ENCODE measurements at regions not wholly inside any gene's neighbourhood (a gene's known extent, or its start where the extent isn't known, plus 50 kb on each side); places are given as distances from the start of the nearest gene placed in this dataset.

DNA sequence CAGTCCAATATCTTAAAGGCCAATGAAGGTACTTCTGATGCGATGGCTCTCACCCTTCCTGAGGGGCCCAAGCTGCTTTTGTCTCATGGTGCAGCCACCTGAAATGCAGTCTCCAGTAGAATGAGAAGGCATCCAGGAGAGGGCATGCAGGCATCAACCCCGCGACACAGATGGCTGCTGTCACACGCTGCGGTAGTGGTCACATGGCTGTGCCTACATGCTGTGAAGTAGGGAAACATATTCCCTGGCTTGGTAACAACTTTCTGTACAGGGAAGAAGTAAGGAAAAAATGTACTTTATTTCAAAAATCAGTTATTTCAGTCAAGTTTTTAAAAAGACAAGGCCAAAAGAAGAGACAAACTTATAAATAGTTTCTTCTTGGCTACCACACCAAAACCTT, 139.9 kb downstream of the TRIML1 start:
- no peak overlapping the region for H4K5ac ChIP-seq (ENCODE audit: low read depth, low read length)
- no peak overlapping the region for H2BK5ac ChIP-seq (ENCODE audit: low read depth, low read length, poor library complexity, severe bottlenecking)
- no peak overlapping the region; the same call in 2 of the 3 replicates for H2BK15ac ChIP-seq (ENCODE audit: low read depth, low read length)
- WGBS, 2 experiments (ENCODE audit: extremely low coverage in 2 of 2, insufficient read length in 1 of 2) = no CpG with 5 or more reads among the region's 5 CpGs
- no TSS peak for BruUV-seq (replicated peaks)
- H3K9me3 ChIP-seq (ENCODE audit: control insufficient read depth, insufficient read depth, low read length) = no peaks in the 10 kb centered on the region
- no peak overlapping the region for H2BK120ac ChIP-seq (ENCODE audit: low read depth, low read length)
- no peak for DNase-seq
- H3K4ac ChIP-seq (ENCODE audit: low read depth, low read length) = no peak overlapping the region
- no peak overlapping the region for H3K27ac ChIP-seq (ENCODE audit: insufficient read depth, low read length)
- dilution Hi-C loops (cut with HindIII; ENCODE audit: low sequenced_read_pairs, unreplicated experiment) (no loop called here), in situ Hi-C loops (cut with MboI; ENCODE audit: low sequenced_read_pairs) (no loop called here), intact Hi-C loops (cut with micrococcal nuclease) (loop anchor here (10.0 kb wide), 1 partner anchor 926 kb away; no protein-coding TSS in a partner anchor)
- H4K20me1 ChIP-seq (ENCODE audit: insufficient read depth, low read length) = no peaks in the 10 kb centered on the region
- ATAC-seq (ENCODE audit: low read depth) = no peak
- no peak overlapping the region for H3K4me3 ChIP-seq (ENCODE audit: insufficient read depth, low read depth, low read length)
- H3K36me3 ChIP-seq (ENCODE audit: control insufficient read depth, insufficient read depth, low read length) = no peaks in the 10 kb centered on the region
- no peak overlapping the region for H3K14ac ChIP-seq (replicated peaks; ENCODE audit: low read depth, low read length)
- ChIA-PET POLR2A (ENCODE audit: unreplicated experiment) (no interaction called here), CTCF (no interaction called here)
- peaks cover 4% of the 10 kb centered on the region; the same call in 1 of the 2 replicates for H3K27me3 ChIP-seq (ENCODE audit: control insufficient read depth, insufficient read depth, low read length)
- no peak overlapping the region for H3K23ac ChIP-seq (ENCODE audit: low read depth, low read length)
- no peak overlapping the region for H2AK9ac ChIP-seq (replicated peaks; ENCODE audit: low read depth, low read length, poor library complexity)
- H4K8ac ChIP-seq (ENCODE audit: low read depth in 2 of 2, low read length in 2 of 2) = no peak overlapping the region
- no peak overlapping the region for H2AK5ac ChIP-seq (ENCODE audit: low read depth, low read length)
- H3K4me2 ChIP-seq (ENCODE audit: low read depth, low read length) = no peak overlapping the region
- TF ChIP-seq ELK1 (IDR thresholded peaks at IDR 0.05; ENCODE audit: borderline replicate concordance, low read depth, low read length) (no peak), RAD21 (IDR thresholded peaks at IDR 0.05; ENCODE audit: low read length) (no peak), BHLHE40 (IDR thresholded peaks at IDR 0.05; ENCODE audit: low read depth, low read length) (no peak), USF2 (IDR thresholded peaks at IDR 0.05; ENCODE audit: low read depth, low read length) (no peak), CTCF (conservative IDR thresholded peaks at IDR 0.05; ENCODE audit: low read depth, low read length) (no peak), MAFK (IDR thresholded peaks at IDR 0.05; ENCODE audit: low read depth, low read length) (no peak), MAZ (IDR thresholded peaks at IDR 0.05; ENCODE audit: borderline replicate concordance, low read depth, low read length) (no peak), SMC3 (IDR thresholded peaks at IDR 0.05; ENCODE audit: low read depth, low read length) (no peak), FOS (IDR thresholded peaks at IDR 0.05; ENCODE audit: low read depth, low read length) (no peak), POLR2A (IDR thresholded peaks at IDR 0.05; ENCODE audit: low read depth, low read length) (no peak), MXI1 (IDR thresholded peaks at IDR 0.05; ENCODE audit: borderline replicate concordance, low read depth, low read length) (no peak)
- no peaks in the 10 kb centered on the region for H3K79me1 ChIP-seq (ENCODE audit: low read depth in 1 of 2, low read length in 2 of 2)
- H3K56ac ChIP-seq (ENCODE audit: extremely low read depth, insufficient read depth, low read length) = no peak overlapping the region
- no peak overlapping the region for H3K18ac ChIP-seq (ENCODE audit: low read depth, low read length)
- H2AFZ ChIP-seq (replicated peaks; ENCODE audit: low read length, poor library complexity) = no peak overlapping the region
- H2BK20ac ChIP-seq (ENCODE audit: low read depth, low read length) = no peak overlapping the region
- H4K91ac ChIP-seq (ENCODE audit: insufficient read depth, low read depth, low read length) = no peak overlapping the region
- H3K9me1 ChIP-seq (ENCODE audit: insufficient read depth, low read length) = 0 out of 2 replicates have a peak, but pooled peaks cover 2% of the 10 kb centered on the region
- H3K4me1 ChIP-seq (ENCODE audit: control insufficient read depth, insufficient read depth, low read length) = no peaks in the 10 kb centered on the region; the same call in 1 of the 2 replicates
- H3K9ac ChIP-seq (ENCODE audit: low read depth, low read length) = no peak overlapping the region

Data from IMR-90 (cell line).